DOHH2 (cell line): ENCODE measurements at regions not wholly inside any gene's neighbourhood (a gene's known extent, or its start where the extent isn't known, plus 50 kb on each side); places are given as distances from the start of the nearest gene placed in this dataset.
"Not testable (repeated sequence)": the region's sequence is repeated elsewhere in the genome, so short reads cannot be mapped to it uniquely, and the experiment has no call there.

ENCODE experiments used
- H3F3A ChIP-seq: fragments of 200-600 bp; sonication (generic), shearing (Covaris generic); 2 replicates; pipeline ENCODE4 v1.6.0; 2016; ENCODE audit warnings: antibody characterized with exemption, mild to moderate bottlenecking; ENCODE audit not compliant: control insufficient read depth, insufficient read depth
- H3K27ac ChIP-seq: fragments of 200-600 bp; sonication (generic); 2 replicates; pipeline ENCODE4 v1.5.1; 2014; ENCODE audit warnings: low read depth, mild to moderate bottlenecking, low read length, moderate library complexity
- H3K27me3 ChIP-seq: fragments of 200-600 bp; sonication (generic); 2 replicates; pipeline ENCODE4 v1.6.1; 2014; ENCODE audit warnings: mild to moderate bottlenecking, low read length, mixed read lengths; ENCODE audit not compliant: control insufficient read depth
- H3K36me3 ChIP-seq: fragments of 200-600 bp; sonication (generic); 2 replicates; pipeline ENCODE4 v1.6.1; 2014; ENCODE audit warnings: mild to moderate bottlenecking, low read length, moderate library complexity, mixed read lengths; ENCODE audit not compliant: control insufficient read depth
- H3K4me1 ChIP-seq: fragments of 200-600 bp; sonication (generic); 2 replicates; pipeline ENCODE4 v1.6.1; 2014; ENCODE audit warnings: mild to moderate bottlenecking, low read length, mixed read lengths; ENCODE audit not compliant: control insufficient read depth
- H3K4me2 ChIP-seq: fragments of 200-600 bp; sonication (generic); 2 replicates; pipeline ENCODE4 v1.6.0; 2014; ENCODE audit warnings: mild to moderate bottlenecking, low read length, moderate library complexity
- H3K4me3 ChIP-seq: fragments of 200-600 bp; sonication (generic); 2 replicates; pipeline ENCODE4 v1.5.1; 2014; ENCODE audit warnings: mild to moderate bottlenecking, low read length, mixed read lengths
- H3K79me2 ChIP-seq: fragments of 200-600 bp; sonication (generic); 2 replicates; pipeline ENCODE4 v1.6.1; 2014; ENCODE audit warnings: mild to moderate bottlenecking, low read length, mixed read lengths; ENCODE audit not compliant: control insufficient read depth
- H3K9me2 ChIP-seq: fragments of 200-600 bp; sonication (generic); replicated peaks from 2 replicates; pipeline ENCODE4 v1.6.1; 2014; ENCODE audit warnings: mild to moderate bottlenecking, low read length, mixed read lengths; ENCODE audit not compliant: control insufficient read depth
- H3K9me3 ChIP-seq: fragments of 200-600 bp; sonication (generic); 2 replicates; pipeline ENCODE4 v1.6.1; 2014; ENCODE audit warnings: antibody characterized with exemption, low read length, mixed read lengths; ENCODE audit not compliant: control insufficient read depth, insufficient read depth
- H4K20me1 ChIP-seq: fragments of 200-600 bp; sonication (generic); 2 replicates; pipeline ENCODE4 v1.6.0; 2014; ENCODE audit warnings: low read depth, mild to moderate bottlenecking, antibody characterized with exemption, low read length, moderate library complexity; ENCODE audit not compliant: control insufficient read depth, insufficient read depth
- CTCF ChIP-seq: fragments of 200-600 bp; sonication (generic); IDR thresholded peaks from one replicate; pipeline ENCODE4 v1.5.1; 2014; ENCODE audit warnings: antibody characterized with exemption, mild to moderate bottlenecking, low read depth, low read length; ENCODE audit not compliant: poor library complexity, severe bottlenecking
- EZH2phosphoT487 ChIP-seq: fragments of 200-600 bp; sonication (generic); IDR thresholded peaks from 2 replicates; pipeline ENCODE4 v1.6.1; 2017; ENCODE audit warnings: borderline replicate concordance, mild to moderate bottlenecking, antibody characterized with exemption, low read length, moderate library complexity, mixed read lengths

DNA sequence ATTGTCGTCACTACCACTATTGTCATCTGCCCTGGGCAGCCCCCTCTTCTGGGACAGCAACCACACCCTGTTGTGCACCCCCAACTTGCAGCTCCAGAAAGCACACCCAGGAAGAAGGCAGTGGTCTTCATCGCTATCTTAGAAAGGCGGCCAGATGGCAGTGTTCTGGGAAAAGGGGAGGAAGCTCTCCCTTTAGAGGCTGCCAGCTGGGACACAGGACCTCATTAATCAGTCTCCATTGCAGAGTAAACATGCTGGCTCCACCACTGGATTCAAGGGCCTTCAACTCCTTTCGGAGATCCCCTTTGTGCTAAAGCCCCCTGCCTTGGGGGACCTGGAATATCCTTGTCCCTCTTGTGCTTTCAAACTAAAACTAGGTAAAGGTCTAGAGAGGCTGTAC lies 199.3 kb upstream of the LINGO1 start:
- no peaks in the 10 kb centered on the region for H3K79me2 ChIP-seq
- TF ChIP-seq EZH2phosphoT487 (no peak), CTCF (no peak)
- no peak overlapping the region for H3K4me3 ChIP-seq
- no peaks in the 10 kb centered on the region for H3F3A ChIP-seq
- no peak overlapping the region for H3K4me2 ChIP-seq
- H3K9me3 ChIP-seq: no peaks in the 10 kb centered on the region
- no peaks in the 10 kb centered on the region for H3K4me1 ChIP-seq
- no peak overlapping the region for H3K27ac ChIP-seq
- no peaks in the 10 kb centered on the region for H3K36me3 ChIP-seq
- no peaks in the 10 kb centered on the region; the same call in 1 of the 2 replicates for H3K27me3 ChIP-seq
- H4K20me1 ChIP-seq: no peaks in the 10 kb centered on the region
- H3K9me2 ChIP-seq: no peaks in the 10 kb centered on the region

DNA sequence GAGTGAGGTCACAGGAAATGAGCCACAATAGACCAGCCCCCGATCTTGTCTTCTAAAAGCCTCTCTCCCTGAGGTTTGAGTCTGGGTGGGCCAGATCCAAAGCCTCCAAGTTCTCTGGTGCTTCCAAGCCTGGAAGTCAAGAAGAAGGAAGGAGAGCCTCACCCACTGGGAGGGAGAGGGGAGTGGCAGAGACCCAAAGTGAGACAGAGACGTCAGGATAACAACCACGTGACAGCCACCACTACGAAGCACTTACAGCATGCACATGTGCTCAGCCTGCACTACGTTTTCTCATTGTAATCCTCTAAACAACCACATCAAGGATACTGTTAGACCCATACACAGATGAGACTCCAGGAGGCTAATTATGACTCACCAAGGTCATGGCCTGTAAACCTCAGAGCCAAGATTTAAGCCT lies 197.3 kb upstream of the LINGO1 start:
- no peaks in the 10 kb centered on the region for H3F3A ChIP-seq
- H3K9me2 ChIP-seq: no peaks in the 10 kb centered on the region
- no peak overlapping the region for H3K4me3 ChIP-seq
- H3K27me3 ChIP-seq: no peaks in the 10 kb centered on the region
- H3K36me3 ChIP-seq: no peaks in the 10 kb centered on the region
- no peaks in the 10 kb centered on the region for H3K9me3 ChIP-seq
- no peaks in the 10 kb centered on the region for H3K4me1 ChIP-seq
- no peak overlapping the region for H3K27ac ChIP-seq
- H3K4me2 ChIP-seq: no peak overlapping the region
- TF ChIP-seq EZH2phosphoT487 (no peak), CTCF (no peak)
- H3K79me2 ChIP-seq: no peaks in the 10 kb centered on the region
- no peaks in the 10 kb centered on the region for H4K20me1 ChIP-seq

DNA sequence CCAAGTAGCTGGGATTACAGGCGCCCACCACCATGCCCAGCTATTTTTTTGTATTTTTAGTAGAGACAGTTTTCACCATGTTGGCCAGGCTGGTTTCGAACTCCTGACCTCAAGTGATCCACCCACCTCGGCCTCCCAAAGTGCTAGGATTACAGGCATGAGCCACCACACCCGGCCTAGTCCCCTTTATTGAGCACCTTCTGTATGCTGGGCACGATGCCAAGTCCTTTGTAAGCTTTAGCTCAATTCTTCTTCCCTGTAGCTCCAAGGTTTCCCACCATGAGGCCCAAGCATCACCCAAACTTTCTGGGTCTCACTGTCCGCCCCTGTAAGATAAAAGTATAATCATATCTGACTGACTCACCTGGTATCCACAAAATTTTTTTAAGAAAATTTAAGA lies 196.6 kb upstream of the LINGO1 start:
- not testable (repeated sequence) for H3K9me2 ChIP-seq, H3K4me1 ChIP-seq, H3K9me3 ChIP-seq, H3K4me2 ChIP-seq, H3K36me3 ChIP-seq, H3K27me3 ChIP-seq, H3K79me2 ChIP-seq, H3F3A ChIP-seq, H3K4me3 ChIP-seq, H4K20me1 ChIP-seq, H3K27ac ChIP-seq

DNA sequence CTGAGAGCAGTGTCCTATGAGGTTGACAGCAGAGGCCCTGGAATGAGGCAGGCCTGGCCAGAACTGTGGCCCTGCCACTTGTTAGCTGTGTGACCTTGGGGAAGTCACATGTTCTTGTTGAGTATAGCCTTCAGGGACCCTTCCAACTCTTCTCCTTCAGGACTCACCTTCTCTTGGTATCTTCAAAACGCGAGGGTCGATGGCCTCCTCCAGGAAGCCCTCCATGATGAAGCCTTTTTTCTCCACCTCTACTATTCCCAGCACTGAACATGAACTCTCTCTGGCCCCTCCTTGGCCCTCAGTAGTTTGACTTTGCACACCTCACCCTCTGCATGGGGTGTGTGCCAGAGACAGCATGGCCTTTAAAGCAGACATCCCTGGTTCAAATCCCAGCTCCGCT lies 195.1 kb upstream of the LINGO1 start:
- Histone ChIP-seq H4K20me1 (no peaks in the 10 kb centered on the region), H3K4me1 (no peaks in the 10 kb centered on the region), H3K9me3 (no peaks in the 10 kb centered on the region), H3K27me3 (peaks cover 2% of the 10 kb centered on the region; the same call in 1 of the 2 replicates), H3F3A (no peaks in the 10 kb centered on the region), H3K9me2 (no peaks in the 10 kb centered on the region), H3K4me3 (no peak overlapping the region), H3K79me2 (no peaks in the 10 kb centered on the region), H3K36me3 (no peaks in the 10 kb centered on the region), H3K27ac (no peak overlapping the region), H3K4me2 (no peak overlapping the region)
- TF ChIP-seq CTCF (no peak), EZH2phosphoT487 (no peak)
